ENCODE measurements at regions not wholly inside any gene's neighbourhood (a gene's known extent, or its start where the extent isn't known, plus 50 kb on each side); places are given as distances from the start of the nearest gene placed in this dataset.

DNA sequence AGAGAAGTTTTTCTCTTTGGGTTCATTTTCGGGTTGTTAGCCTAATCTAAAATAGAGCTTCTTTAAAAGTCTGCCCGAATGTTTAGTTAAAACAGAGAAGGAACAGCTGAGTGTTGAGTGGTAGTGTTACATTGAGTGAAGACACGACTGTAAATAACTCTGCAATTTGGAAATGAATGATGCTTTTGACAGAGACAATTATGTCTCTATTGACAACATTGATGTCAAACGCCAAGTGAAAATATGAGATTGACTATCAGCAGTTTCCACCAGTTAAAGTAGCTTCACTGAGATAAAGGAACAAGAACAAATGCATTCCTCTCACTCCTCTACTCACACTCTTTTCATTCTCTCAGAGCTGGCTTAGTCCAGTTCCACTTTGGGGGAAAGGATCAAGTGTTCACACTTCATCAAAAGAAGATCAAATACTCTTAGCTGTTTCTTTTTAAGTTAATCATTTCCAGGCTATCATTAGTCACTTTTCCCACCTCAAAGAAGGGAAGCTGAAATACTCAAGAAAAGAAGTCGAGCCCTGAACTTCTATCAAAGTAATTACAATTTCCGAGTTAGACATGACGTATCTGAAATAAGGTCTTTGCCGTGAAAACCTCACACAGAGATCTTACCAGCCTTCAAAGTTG, 399.1 kb upstream of the DPH6 start:
- ChIA-PET CTCF (interaction anchor here (0.9 kb wide), 1 partner anchor 194 kb away, joined by 3 read pairs; no protein-coding TSS in a partner anchor), POLR2A (no interaction called here)
- TF ChIP-seq, protein P1, sequence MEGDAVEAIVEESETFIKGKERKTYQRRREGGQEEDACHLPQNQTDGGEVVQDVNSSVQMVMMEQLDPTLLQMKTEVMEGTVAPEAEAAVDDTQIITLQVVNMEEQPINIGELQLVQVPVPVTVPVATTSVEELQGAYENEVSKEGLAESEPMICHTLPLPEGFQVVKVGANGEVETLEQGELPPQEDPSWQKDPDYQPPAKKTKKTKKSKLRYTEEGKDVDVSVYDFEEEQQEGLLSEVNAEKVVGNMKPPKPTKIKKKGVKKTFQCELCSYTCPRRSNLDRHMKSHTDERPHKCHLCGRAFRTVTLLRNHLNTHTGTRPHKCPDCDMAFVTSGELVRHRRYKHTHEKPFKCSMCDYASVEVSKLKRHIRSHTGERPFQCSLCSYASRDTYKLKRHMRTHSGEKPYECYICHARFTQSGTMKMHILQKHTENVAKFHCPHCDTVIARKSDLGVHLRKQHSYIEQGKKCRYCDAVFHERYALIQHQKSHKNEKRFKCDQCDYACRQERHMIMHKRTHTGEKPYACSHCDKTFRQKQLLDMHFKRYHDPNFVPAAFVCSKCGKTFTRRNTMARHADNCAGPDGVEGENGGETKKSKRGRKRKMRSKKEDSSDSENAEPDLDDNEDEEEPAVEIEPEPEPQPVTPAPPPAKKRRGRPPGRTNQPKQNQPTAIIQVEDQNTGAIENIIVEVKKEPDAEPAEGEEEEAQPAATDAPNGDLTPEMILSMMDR (IDR thresholded peaks at IDR 0.05; ENCODE audit: insufficient read depth, low read length, missing control alignments) = no peak

DNA sequence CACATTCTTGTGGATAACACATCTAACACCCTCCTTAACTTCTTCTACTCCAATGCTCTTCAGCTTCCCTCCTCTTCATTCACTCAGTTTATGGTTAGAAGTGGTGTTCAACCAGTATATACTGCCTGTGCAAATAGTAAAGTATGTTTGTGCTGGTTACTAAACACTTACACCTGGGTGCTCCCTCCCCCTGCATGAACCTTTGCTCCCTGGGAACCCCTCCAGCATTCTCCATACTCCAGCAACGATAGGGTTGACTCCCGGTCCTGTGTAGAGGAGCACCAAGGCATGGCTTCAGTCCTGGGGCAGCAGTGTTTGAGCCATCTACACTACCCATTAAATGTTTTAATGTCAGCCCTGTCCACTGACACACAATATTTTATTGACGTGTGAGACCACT, 407.5 kb upstream of the DPH6 start:
- ChIA-PET POLR2A (no interaction called here), CTCF (interaction anchor here (1.2 kb wide), 1 partner anchor 13 kb away, joined by 3 read pairs; no protein-coding TSS in a partner anchor)
- TF ChIP-seq, protein P1 (IDR thresholded peaks at IDR 0.05; ENCODE audit: insufficient read depth, low read length, missing control alignments) = no peak
- no peak for DNase-seq (ENCODE audit: low read depth, low spot score)
- no peak overlapping the region for H3K4me3 ChIP-seq (ENCODE audit: low read depth, low read length)

More for the DNA sequence above, 399.1 kb upstream of the DPH6 start:
- no peak overlapping the region for H3K4me3 ChIP-seq (ENCODE audit: low read depth, low read length)
- no peak for DNase-seq (ENCODE audit: low read depth, low spot score)

DNA sequence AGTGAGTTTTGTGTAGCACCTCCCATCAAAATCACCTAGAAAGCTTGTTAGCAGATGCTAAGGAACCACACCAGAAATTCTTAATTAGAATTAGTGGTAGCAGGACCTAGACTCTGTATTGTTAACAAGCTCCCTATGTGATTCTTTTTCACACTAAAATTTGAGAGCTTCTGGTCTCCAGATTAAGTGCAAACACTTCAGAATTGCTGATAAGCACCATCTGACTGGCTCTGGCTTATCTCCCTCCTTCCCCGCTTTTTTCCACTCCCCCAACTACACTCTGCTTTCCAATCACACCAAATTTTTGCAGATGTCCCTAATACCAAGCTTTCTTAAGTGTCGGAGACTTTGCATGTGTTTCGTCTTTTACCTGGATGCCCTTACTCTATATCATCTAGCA, 410.1 kb upstream of the DPH6 start:
- no peak overlapping the region for H3K4me3 ChIP-seq (ENCODE audit: low read depth, low read length)
- DNase-seq (ENCODE audit: low read depth, low spot score) = no peak
- ChIA-PET POLR2A (no interaction called here), CTCF (interaction anchor here (1.2 kb wide), 1 partner anchor 204 kb away, joined by 3 read pairs; no protein-coding TSS in a partner anchor)
- TF ChIP-seq, protein P1 (IDR thresholded peaks at IDR 0.05; ENCODE audit: insufficient read depth, low read length, missing control alignments) = no peak

DNA sequence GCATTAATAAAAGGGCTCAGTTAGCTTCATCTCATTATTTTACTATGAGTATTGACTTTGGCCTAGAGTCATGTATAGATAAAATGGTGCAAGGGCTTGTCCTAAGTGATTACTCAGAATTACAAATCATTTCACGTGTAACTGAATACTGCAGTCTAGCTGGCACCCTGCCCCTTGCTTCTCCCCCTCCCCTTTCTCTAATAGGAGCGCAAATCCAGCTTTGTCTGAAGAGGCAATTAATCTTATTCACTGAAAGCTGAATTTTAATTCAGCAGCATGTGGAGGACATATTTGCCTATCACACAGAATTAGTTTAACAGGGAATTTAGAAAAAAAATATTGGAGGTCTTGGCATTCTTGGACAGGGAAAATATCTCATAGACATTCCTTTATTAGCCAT, 412.1 kb upstream of the DPH6 start:
- no peak overlapping the region for H3K4me3 ChIP-seq (ENCODE audit: low read depth, low read length)
- POLR2A ChIA-PET = no interaction called here
- TF ChIP-seq, protein P1 (IDR thresholded peaks at IDR 0.05; ENCODE audit: insufficient read depth, low read length, missing control alignments) = no peak
- DNase-seq (ENCODE audit: low read depth, low spot score) = peak; percentile 49
- CTCF ChIA-PET = no interaction called here

DNA sequence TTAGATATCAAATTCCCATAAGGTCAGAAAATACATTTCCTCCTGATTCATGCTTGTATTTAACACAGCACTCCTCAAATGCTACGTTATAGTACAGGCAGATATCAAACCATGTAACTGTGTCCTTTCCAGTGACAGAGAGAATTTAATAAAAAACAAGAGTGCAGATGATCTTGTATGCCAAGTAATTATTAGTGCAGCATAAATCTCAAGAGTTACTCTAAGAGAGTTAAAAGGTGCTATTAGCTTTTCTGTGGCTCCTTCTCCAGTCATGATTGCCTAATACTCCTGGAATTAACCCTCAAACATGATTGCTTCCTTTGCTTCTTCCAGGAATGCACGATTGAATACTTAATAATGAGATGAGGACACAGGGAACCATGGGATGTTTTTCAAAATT, 413.0 kb upstream of the DPH6 start:
- ChIA-PET CTCF (no interaction called here), POLR2A (no interaction called here)
- no peak for DNase-seq (ENCODE audit: low read depth, low spot score)
- TF ChIP-seq, protein P1 (IDR thresholded peaks at IDR 0.05; ENCODE audit: insufficient read depth, low read length, missing control alignments) = no peak
- no peak overlapping the region for H3K4me3 ChIP-seq (ENCODE audit: low read depth, low read length)

DNA sequence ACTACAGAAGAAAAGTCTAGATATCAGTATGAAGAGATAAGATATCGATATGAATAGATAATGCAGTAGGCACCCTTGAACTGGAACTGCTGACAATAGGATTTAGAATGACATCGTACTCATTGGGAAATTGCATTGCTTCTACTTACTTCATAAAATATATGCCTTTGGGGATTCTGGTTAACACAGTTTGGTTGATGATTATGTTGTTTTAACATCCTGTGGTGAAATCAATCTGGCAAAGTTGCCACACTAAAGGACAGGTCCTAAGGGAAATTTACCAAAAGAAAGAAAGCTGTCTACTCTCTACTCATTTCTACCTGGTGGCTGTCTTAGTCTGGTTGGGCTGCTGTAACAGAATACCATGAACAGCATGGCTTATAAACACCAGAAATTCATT, 417.4 kb upstream of the DPH6 start:
- ChIA-PET POLR2A (no interaction called here), CTCF (no interaction called here)
- no peak overlapping the region for H3K4me3 ChIP-seq (ENCODE audit: low read depth, low read length)
- TF ChIP-seq, protein P1 (IDR thresholded peaks at IDR 0.05; ENCODE audit: insufficient read depth, low read length, missing control alignments) = no peak
- DNase-seq (ENCODE audit: low read depth, low spot score) = no peak

Measured in AG04449 (cell line).